ENCODE measurements at regions not wholly inside any gene's neighbourhood (a gene's known extent, or its start where the extent isn't known, plus 50 kb on each side); places are given as distances from the start of the nearest gene placed in this dataset.

DNA sequence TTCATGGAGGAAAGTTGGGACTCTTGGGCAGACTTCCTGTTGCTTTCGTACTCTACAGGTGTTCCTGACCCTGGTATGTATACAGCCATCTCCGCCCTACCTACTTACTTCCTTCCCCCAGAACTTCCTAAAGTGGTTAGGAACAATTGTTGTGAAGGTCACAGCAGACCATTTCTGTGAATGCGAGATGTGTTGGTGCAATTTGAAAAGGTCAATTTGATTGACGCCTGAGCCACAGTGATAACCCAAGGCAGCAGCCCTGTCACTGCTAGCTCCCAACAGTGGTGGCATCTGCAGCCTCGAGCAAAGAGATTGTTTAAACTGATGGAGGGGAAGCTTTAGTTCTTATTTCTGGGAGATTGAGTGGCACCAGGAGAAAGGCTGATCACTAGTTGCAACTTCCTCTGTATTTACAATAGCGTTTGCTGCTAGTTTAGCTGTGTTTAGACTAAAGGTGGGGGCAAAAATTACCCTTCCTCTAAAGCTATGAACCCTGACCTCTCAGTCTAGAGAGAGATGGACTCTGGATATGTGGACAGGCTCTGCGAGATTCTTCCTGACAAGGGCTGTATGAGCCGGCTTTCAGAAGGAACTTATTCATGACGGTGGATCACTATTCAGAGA is 78.3 kb upstream of the MAP4K3 start:
- H3K4me1 Mint-ChIP-seq, result peaks cover 51% of the 10 kb centered on the region
- no peaks in the 10 kb centered on the region for H3K27me3 Mint-ChIP-seq (ENCODE audit: low read depth, poor library complexity)
- no peak overlapping the region for H3K4me3 Mint-ChIP-seq
- peaks cover 6% of the 10 kb centered on the region for H3K9me3 Mint-ChIP-seq
- H3K36me3 Mint-ChIP-seq (ENCODE audit: low read depth), result peaks cover 5% of the 10 kb centered on the region
- no peak for DNase-seq
- peak overlapping the region; percentile 29 for H3K27ac Mint-ChIP-seq
- TF ChIP-seq, protein P1, sequence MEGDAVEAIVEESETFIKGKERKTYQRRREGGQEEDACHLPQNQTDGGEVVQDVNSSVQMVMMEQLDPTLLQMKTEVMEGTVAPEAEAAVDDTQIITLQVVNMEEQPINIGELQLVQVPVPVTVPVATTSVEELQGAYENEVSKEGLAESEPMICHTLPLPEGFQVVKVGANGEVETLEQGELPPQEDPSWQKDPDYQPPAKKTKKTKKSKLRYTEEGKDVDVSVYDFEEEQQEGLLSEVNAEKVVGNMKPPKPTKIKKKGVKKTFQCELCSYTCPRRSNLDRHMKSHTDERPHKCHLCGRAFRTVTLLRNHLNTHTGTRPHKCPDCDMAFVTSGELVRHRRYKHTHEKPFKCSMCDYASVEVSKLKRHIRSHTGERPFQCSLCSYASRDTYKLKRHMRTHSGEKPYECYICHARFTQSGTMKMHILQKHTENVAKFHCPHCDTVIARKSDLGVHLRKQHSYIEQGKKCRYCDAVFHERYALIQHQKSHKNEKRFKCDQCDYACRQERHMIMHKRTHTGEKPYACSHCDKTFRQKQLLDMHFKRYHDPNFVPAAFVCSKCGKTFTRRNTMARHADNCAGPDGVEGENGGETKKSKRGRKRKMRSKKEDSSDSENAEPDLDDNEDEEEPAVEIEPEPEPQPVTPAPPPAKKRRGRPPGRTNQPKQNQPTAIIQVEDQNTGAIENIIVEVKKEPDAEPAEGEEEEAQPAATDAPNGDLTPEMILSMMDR (IDR thresholded peaks at IDR 0.05), result no peak

DNA sequence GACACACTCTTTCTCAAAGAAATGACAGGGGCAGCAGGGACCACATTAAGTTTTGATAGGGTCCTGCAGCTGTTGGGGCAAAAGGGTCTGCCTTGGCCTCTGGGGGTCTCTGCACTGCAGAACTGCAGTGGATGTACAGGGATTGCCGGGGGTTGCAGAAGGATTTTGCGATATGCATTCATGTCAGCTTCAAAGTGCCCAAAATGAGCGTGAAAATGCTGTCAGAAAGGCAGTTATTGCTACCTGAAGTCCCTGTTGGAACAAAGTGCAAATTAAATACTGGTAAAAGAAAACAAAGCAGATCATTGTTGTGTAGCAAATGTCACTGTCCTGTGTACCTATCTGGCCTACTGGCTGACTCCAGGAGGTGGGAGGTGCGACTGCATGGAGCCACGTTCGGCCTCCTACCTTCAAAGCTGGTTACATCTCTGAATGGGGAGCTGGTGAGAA is 78.8 kb upstream of the MAP4K3 start:
- DNase-seq, result no peak
- Mint-ChIP-seq H3K27ac (no peak overlapping the region), H3K4me1 (peaks cover 51% of the 10 kb centered on the region), H3K9me3 (peaks cover 11% of the 10 kb centered on the region), H3K4me3 (no peak overlapping the region), H3K27me3 (ENCODE audit: low read depth, poor library complexity) (no peaks in the 10 kb centered on the region), H3K36me3 (ENCODE audit: low read depth) (peaks cover 10% of the 10 kb centered on the region)
- TF ChIP-seq, protein P1 (IDR thresholded peaks at IDR 0.05), result no peak

- H3K4me3 Mint-ChIP-seq, result no peak overlapping the region
- no peak for DNase-seq
- no peak overlapping the region for H3K27ac Mint-ChIP-seq
Measured at GRCh38 chr2:39516347-39517101, 79.4 kb upstream of the MAP4K3 start.

DNA sequence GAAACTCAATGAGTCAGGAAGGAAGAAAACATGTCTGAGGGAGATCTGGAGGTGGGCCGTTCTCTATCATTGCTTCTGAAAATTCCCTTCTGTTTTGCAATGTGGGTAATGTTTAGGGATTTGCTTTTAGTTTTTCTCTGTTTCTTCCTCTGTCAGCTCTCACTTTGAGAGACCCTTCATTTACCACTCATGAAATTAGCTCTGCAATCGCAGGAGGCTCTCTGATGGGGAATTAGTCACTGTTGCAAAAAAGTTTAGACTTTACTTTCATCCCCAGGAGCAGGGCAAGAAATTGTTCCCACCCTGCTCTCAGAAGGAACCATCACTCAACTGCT is 80.0 kb upstream of the MAP4K3 start:
- TF ChIP-seq, protein P1 (IDR thresholded peaks at IDR 0.05), result no peak
- Mint-ChIP-seq H3K27me3 (ENCODE audit: low read depth, poor library complexity) (no peaks in the 10 kb centered on the region), H3K4me1 (peaks cover 45% of the 10 kb centered on the region), H3K36me3 (ENCODE audit: low read depth) (peaks cover 20% of the 10 kb centered on the region), H3K9me3 (peaks cover 21% of the 10 kb centered on the region), H3K27ac (no peak overlapping the region), H3K4me3 (no peak overlapping the region)
- no peak for DNase-seq

More at GRCh38 chr2:39516347-39517101, 79.4 kb upstream of the MAP4K3 start:
- no peaks in the 10 kb centered on the region for H3K27me3 Mint-ChIP-seq (ENCODE audit: low read depth, poor library complexity)
- TF ChIP-seq, protein P1 (IDR thresholded peaks at IDR 0.05), result no peak
- H3K36me3 Mint-ChIP-seq (ENCODE audit: low read depth), result peaks cover 16% of the 10 kb centered on the region
- H3K4me1 Mint-ChIP-seq, result peaks cover 50% of the 10 kb centered on the region
- H3K9me3 Mint-ChIP-seq, result peaks cover 17% of the 10 kb centered on the region

DNA sequence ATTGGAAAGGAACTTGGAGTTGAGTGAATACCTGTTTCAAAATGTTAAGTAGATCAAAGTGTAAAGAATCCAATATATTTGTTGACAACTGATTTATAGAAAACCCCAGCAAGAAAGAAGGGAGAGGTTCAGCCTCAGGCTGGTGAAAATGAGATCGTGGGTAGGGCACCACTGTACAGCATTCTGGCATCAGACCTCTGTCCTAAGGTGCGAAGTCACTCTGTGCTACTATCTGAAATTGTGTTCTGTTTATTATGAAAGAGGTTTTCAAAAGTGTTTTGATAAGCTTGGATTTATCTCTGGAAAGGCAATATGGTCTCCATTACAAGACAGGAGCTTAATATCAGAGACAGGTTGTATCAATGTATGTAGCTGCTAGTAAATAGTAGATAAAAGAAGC is 80.5 kb upstream of the MAP4K3 start:
- Mint-ChIP-seq H3K36me3 (ENCODE audit: low read depth) (peaks cover 25% of the 10 kb centered on the region), H3K27me3 (ENCODE audit: low read depth, poor library complexity) (no peaks in the 10 kb centered on the region), H3K4me3 (no peak overlapping the region), H3K9me3 (peaks cover 27% of the 10 kb centered on the region), H3K27ac (no peak overlapping the region), H3K4me1 (peaks cover 39% of the 10 kb centered on the region)
- TF ChIP-seq, protein P1 (IDR thresholded peaks at IDR 0.05), result no peak
- no peak for DNase-seq

Measured in nephron progenitor cell (in vitro differentiated cells).